Left ventricle myocardium superior (tissue), 1 donor: ENCODE measurements at regions not wholly inside any gene's neighbourhood (a gene's known extent, or its start where the extent isn't known, plus 50 kb on each side); places are given as distances from the start of the nearest gene placed in this dataset.
A peak's percentile ranks its signal among the peaks of the same experiment; 100 is the strongest.
"Not testable (repeated sequence)": the region's sequence is repeated elsewhere in the genome, so short reads cannot be mapped to it uniquely, and the experiment has no call there.

Experiments
- ATAC-seq: fragments of 200-7000 bp; cut with Tn5 transposase; one replicate; pipeline ENCODE4 v1.9.1; 2020; ENCODE audit warnings: mild to moderate bottlenecking, moderate library complexity
- DNase-seq: peaks from one replicate; pipeline ENCODE4 v3.0.0-alpha.2; 2020
- intact Hi-C: fragments of 100-400 bp; cut with micrococcal nuclease; formaldehyde crosslinking; loops from one replicate; pipeline ENCODE4 v1.11.0; 2022
- donor health status: DM: no; HTN: yes; CAD: no; lungs with severe emphysema.

DNA sequence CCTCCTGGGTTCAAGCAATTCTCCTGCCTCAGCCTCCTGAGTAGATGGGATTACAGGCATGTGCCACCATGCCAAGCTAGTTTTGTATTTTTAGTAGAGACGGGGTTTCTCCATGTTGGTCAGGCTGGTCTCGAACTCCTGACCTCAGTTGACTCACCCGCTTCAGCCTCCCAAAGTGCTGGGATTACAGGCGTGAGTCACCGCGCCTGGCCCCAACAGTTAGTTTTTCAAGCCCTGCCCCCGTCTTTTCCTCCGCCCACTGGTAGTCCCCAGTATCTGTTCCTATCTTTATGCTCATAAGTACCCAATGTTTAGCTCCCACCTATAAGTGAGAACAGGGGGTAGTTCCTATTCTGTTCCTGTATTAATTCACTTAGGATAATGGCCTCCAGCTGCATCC, 116.6 kb upstream of the TBX3 start:
- ATAC-seq, intact Hi-C loops, DNase-seq: not testable (repeated sequence)

DNA sequence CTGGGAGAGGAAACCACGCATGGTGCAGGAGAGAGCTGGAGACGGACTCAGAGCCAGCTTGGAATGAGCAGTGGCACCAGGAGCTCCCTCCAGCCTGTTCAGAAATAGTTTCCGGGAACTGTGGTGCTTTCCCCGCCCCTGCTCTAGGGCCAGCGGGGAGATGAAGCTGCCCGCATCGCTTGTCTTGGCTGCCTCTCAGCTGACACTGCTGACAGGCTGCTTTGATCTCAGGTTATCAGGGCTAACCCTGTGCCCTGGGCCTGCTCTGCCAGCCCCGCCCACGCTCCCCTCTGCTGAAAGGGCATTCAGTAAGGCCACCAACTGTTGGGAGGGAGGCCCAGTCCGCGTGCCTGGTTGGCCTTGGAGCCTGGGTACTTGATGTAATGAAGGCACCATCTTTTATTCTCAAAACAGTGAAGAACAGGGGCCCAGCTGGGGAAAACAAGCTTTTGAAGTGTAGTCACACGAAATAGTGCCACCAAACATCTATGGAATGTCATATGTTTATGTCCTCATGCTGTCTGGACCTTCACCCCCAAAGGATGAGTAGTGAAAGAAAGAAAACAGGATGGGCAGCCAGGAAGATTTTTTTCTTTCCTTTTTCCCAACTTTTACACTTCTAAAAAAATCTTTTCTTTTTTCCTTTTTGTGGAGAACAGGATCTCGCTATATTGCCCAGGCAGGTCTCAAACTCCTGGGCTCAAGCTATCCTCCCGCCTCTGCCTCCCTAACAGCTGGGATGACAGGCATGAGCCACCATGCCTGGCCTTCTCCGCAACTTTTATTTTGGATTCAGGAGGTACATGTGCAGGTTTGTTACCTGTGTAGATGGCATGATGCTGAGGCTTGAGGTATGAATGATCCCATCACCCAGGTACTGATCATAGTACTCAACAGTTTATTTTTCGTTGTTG, 115.9 kb upstream of the TBX3 start:
- peak; percentile 90 for DNase-seq
- ATAC-seq, result peak; percentile 100
- intact Hi-C loops, result no loop called here

DNA sequence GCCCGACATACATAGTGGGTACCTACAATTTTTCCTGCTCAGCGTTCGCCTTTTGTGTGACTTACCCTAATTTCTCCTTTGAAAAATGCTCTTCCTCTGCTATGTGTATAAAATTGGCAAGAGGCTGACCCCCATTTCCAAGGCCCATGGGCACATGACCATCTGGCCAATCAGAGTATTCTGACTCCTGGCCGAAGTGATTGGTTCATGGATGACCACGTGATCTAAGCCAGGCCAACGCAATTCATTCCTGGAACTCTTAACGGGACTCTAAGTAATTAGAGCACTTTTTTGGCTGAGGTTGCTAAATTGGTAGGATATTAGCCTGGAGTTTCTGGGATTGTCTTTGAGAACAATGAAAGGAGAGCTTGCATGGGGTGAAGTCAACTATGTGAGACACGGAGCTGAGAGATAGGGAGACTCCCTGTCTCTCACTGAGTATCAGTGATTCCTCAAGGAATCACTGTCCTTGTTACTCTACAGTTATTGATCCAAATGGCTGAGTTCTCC, 110.1 kb upstream of the TBX3 start:
- no peak for DNase-seq
- intact Hi-C loops, result no loop called here
- no peak for ATAC-seq

DNA sequence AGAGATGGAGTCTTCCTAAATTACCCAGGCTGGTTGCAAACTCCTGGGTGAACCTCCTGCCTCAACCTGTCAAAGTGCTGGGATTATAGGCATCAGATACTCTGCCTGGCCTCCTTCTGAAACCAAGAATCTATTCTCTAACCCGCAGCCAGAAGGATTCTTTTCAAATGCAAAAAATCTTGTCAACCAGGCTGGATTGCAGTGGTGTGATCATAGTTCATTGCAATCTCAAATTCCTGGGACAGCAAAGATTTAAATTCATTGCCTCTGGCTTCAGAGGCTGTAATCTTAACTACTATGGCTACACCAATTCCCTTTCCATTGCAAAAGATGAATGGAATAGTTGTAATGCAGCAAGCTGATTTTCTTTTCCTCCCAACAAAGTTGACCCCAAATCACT, 106.3 kb upstream of the TBX3 start:
- DNase-seq (no peak), ATAC-seq (no peak)
- intact Hi-C loops, result no loop called here

DNA sequence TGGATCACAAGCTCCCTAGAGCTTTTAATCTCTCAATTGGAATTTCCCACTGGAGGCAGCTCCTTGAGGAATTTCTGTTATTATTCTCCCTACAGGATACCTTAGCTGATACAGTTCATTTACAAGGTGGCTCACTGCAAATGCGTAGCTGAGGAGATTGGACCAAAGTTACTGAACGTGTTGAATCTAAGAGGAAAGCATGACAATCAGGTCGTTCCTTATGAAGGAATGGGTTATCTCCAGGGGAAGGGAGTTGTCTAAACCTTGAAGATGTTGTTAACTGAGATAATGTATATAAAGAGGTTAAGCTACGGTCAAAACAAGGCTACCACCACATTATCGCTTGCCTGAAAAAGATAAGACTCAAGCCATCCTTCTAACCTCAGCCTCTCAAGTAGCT, 105.8 kb upstream of the TBX3 start:
- DNase-seq (no peak), ATAC-seq (no peak)
- intact Hi-C loops, result no loop called here

DNA sequence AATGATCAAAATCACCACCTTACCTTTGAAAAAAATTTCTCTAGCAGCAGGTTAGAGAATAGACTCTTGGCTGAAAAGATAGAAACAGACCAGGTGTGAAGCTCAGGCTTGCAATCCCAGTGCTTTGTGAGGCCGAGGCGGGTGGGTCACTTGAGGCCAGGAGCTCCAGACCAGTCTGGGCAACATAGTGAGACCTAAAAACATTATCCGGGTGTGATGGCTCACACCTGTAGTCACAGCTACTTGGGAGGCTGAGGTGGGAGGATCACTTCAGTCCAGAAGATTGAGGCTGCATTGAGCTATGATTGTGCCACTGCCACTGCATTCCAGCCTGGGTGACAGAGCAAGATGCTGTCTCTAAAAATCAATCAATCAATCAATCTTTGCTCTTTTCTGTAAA, 105.3 kb upstream of the TBX3 start:
- ATAC-seq, result no peak
- intact Hi-C loops, result no loop called here

DNA sequence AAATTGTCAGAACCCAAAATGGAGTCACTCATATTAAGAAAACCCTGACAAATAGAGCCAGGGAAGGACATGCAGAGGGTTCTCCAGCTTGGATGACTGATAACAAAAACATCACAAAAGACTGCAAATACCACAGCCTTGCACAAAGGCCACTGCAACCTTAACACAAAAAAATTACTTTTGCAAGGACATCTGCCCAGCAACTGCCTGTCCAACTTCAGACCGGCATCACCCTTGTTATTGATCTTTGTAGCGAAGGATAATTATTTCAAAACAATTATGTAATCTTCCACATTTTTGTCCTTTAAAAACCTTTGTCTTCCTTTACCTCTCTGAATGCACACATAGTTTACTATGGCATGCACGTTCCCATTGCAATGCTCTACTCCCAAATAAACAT, 100.6 kb upstream of the TBX3 start:
- intact Hi-C loops, result no loop called here
- ATAC-seq (no peak), DNase-seq (no peak)

More for the DNA sequence above, 105.3 kb upstream of the TBX3 start:
- DNase-seq, result no peak

DNA sequence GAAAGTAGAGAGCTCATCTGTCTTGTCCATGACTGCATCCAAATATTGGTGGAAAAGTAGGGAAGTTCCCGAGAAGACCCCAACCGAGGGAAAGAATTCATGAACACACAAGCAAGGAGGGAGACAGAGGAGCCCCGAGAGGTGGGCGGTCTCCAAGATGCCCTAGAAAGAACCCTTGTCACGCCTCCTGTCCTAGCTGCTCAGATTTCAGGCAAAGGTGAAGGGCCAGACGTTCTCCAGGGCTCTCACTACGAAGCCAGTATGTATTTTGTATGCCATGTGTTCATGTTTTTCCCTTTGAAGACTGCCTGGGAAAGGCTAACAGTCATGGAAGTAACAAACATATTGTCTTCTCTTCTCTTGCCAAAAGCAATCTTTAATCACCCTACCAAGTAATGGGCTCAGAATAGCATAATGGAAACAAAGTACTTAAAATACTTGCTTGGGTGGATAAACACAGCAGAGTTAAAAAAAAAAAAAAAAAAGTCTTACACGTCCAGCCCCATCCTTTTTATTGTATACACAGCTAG, 99.2 kb upstream of the TBX3 start:
- intact Hi-C loops, result no loop called here
- ATAC-seq (peak; percentile 63), DNase-seq (no peak)

DNA sequence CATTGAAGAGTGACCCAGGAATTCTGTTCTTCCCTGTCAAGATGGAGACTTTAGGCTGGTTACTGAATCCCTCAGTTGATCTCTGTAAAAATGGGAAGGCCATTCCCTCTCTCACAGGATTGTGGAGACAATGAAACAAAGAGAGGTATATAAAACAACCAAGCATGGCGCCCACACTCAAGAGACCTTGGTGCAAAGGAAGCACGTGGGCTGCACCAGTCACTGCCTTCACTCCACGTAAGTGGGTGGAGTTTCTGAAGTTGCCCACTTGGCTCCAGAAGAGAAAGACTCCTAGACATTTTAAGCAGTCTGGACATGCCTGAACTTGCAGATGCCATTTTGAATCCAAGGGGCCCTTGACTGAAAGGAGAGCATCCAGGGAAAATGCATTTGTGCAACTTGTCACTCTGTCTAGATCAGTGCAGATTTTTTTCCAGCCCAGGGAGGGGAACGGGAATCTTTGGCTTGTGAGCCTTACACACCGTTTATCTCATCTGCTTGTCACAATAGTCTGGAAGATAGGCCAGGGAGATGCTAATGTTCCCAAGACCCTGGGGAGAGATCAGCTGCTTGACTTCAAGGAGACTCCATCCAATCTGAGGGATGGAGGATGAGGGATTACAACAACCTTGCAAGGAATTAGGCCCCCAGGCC, 96.9 kb upstream of the TBX3 start:
- ATAC-seq (no peak), DNase-seq (no peak)
- intact Hi-C loops, result no loop called here

DNA sequence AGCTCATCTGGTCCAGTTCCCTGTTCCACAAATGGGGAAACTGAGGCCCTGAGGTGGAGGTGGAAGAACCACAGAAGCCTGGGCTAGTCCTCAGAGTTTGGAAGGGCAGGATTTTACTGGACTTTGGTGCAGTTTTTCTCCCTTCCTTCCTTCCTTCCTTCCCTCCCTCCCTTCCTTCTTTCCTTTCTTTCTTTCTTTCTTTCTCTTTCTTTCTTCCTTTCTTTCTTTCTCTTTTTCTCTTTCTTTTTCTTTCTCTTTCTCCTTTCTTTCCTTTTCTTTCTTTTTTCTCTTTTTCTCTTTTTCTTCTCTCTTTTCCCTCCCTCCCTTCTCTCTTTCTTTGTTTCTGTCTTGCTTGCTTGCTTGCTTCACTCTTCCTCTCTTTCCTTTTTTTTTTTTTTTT, 95.7 kb upstream of the TBX3 start:
- DNase-seq, result no peak
- no peak for ATAC-seq
- intact Hi-C loops, result no loop called here

DNA sequence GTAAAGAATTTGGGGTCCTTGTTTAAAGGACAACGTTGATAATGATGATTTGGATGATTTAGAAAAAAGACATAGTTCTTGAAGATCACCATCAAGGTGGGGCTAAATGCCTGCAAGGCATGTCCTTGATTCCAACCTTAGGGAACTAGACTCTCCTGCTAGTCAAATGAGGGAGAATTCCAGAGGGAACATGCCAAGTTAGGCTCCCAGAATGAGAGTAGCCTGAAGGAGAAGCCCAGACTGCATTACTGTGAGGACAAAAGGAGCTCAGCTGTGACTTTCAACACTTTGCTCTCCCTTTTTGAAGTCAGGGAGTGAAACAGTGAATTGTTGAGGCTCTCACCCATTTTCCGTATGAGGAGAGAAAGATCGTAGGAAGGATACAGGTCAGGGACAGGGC, 95.2 kb upstream of the TBX3 start:
- DNase-seq, result no peak
- intact Hi-C loops, result no loop called here
- no peak for ATAC-seq

DNA sequence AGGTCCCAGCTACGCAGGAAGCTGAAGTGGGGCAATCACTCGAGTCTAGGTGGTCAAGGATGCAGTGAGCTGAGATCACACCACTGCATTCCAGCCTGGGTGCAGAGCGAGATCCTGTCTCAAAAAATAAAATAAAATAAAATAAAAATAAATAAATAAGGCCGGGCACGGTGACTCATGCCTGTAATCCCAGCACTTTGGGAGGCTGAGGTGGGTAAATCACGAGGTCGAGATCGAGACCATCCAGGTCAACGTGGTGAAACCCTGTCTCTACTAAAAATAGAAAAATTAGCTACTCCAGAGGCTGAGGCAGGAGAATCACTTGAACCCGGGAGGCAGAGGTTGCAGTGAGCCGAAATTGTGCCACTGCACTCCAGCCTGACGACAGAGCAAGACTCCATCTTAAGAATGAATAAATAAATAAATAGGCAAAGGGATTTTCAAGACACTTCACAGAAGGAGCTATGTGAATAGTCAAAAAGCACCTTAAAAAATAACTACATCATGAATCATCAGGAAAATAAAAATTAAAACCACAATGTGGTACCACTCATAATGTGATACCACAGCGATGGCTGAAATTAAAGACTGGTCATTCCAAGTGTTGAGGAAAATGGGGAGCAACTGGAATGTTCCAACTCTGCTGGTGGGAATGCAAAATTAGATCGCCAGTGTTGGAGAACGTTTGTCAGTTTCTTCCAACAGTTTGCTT, 92.9 kb upstream of the TBX3 start:
- intact Hi-C loops, result no loop called here
- DNase-seq, result no peak
- ATAC-seq, result no peak

DNA sequence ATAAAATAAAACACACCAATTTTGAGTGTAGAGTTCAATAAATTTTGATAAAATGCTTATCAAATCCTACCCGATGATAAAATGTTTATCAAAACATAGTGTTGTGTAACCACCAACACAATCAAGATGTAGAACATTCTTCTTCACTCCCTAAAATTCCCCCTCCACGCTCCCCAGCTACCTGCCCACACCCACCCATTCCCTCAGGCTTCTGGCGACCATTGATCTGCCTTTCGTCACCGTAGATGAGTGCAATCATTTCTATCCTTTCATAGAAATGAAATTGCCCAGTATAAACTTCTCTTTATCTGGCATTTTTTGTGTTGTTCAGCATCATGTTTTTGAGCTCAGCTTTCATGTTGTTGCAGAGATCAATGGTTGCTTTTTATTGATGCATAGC, 90.7 kb upstream of the TBX3 start:
- no peak for ATAC-seq
- DNase-seq, result no peak
- intact Hi-C loops, result no loop called here

DNA sequence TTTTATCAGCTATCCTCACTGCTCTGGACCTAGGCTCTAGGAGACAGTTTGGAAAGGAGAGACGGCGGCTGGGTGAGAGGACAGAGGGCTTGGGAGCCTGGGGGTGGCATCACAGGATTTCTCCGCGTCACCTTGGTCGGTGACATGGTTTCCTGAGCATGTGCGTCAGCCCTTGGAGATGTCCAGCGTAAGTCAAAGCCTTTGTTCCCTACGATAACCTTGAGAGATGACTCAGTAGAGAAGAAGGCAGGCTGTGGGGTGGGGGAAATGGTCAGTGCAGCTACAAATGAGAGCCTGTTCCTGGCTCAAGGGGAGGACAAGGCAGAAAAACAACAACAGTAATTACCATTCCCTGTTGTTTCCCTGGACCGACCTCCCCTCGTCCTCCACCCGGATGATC, 90.2 kb upstream of the TBX3 start:
- DNase-seq (no peak), ATAC-seq (no peak)
- intact Hi-C loops, result no loop called here

DNA sequence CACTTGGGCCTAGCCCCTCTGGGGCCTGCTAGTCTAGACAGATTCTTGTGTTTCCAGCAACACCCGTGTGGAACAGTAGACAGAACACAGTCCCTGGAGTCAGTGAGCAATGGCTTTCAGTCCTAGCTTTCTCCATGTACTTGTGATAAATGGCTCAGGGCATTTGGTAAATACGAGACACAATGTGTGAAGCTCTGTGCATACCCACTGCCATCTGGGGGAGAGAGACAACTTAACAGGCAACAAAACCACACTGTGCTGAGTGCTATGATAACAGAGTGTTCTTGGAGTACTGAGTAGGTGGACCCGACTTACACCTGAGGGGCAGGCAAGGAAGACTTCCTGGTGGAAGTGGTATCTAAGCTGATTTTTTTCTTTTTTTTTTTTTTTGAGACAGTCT, 86.3 kb upstream of the TBX3 start:
- no peak for ATAC-seq
- intact Hi-C loops, result no loop called here
- no peak for DNase-seq

DNA sequence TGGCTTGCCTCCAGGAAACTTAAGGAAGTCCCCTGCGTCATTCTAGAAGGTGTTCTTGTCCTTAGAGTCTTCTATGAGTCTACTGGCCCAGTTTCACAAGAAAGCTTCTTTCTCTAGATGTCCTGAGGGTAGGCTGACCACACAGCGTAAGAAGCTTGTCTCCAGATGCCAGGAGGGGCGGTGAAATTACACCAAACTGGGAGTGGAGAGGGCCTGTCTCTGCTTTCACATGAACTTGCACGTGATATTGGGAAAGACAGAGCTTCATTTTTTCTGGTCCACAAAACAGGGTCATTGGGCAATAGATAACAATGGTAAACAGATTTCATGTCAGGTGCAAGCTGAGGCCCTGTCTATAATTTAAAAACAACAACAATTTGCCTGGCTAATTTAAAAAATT, 85.7 kb upstream of the TBX3 start:
- intact Hi-C loops, result no loop called here
- ATAC-seq (no peak), DNase-seq (no peak)

DNA sequence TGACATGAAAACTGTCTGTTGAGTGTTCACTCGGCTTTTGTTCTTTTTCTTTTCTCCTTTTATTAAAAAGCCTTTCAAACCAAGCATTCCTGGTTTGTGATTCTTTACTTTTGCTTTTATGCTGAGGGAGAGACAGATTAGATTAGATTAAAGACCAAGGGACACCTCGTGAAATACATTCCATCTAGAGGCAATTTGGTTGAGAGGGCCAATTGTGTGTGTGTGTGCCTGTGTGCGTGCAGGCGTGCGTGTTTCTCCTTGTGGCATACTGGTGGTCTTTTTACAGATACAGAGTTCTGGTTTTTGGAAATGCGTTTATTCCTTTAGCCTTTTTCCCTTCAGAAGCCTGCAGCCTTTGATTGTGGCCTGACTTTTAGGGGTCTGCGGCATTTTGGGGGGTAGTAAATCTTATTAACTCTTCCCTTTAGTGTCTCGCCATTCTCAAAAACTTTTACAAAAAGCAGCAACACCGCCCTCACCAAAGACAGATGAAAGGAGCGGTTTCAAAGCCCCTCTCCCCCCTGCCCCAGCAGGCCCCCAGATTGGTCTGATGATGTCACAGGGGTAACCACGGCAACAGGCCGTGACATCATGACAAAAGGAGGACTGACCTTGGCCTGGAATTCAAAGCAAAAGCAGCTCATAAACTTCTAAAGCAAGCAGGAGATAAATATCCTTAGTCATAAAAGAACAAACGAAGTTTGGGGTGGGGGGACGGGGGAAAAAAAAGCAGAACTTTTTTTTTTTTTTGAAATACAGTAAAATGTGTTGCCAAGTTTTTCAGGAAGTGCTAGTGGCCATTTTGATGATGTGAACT, 84.1 kb upstream of the TBX3 start:
- intact Hi-C loops, result no loop called here
- no peak for ATAC-seq
- no peak for DNase-seq

DNA sequence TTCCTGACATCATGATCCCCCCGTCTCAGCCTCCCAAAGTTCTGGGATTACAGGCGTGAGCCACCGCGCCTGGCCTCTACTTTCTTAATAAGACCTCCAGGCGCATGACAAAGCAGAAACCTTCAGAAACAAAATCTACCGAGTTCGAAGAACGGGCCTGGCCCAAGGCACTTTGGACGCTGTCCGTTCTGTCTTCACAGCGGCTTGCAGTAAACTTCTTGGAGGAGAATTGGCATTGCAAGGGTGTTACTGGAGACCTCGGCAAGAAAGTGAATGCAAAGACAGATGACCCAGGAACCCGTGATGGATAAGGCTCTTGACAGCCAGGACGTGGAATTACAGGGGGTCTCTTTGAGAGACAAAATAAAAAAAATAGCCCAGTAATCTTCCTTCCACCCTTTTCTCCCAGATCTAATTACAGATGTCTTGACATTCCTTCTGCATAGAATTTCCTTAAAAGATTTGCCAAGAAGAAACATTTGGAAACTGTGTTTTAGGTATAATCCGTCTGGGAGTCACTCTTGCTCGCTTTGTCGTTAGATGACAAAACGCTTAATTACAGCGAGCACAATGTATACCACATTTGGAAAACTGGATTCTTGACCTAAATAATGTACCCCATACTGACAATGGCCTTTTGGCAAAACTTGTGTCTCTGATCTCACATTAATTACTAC, 83.2 kb upstream of the TBX3 start:
- intact Hi-C loops, result no loop called here
- DNase-seq (no peak), ATAC-seq (no peak)
